Tibial nerve (tissue), 4 donors: ENCODE measurements at regions not wholly inside any gene's neighbourhood (a gene's known extent, or its start where the extent isn't known, plus 50 kb on each side); places are given as distances from the start of the nearest gene placed in this dataset.
A peak's percentile ranks its signal among the peaks of the same experiment; 100 is the strongest.
"Not testable (repeated sequence)": the region's sequence is repeated elsewhere in the genome, so short reads cannot be mapped to it uniquely, and the experiment has no call there.

Experiments
- DNase-seq, 2 donors: peaks; one replicate each; pipeline ENCODE4 v3.0.0-alpha.2; 2019; ENCODE audit warnings: low spot score in 2 of 2
- H3K27ac ChIP-seq, 4 donors: fragments of 200-600 bp; sonication (generic) in 3 of 4; one replicate each; pipeline ENCODE4 v1.5.1; 2017 to 2019; ENCODE audit warnings: mild to moderate bottlenecking in 1 of 4
- H3K27me3 ChIP-seq, 2 donors: fragments of 200-600 bp; sonication (generic) in 1 of 2; one replicate each; pipeline versions ENCODE4 v1.5.1 to v1.6.0; 2017 to 2019
- H3K36me3 ChIP-seq, 3 donors: fragments of 200-600 bp; sonication (generic); one replicate each; pipeline ENCODE4 v1.5.1; 2018 to 2019
- H3K4me1 ChIP-seq, 4 donors: fragments of 200-600 bp; sonication (generic) in 3 of 4; one replicate each; pipeline ENCODE4 v1.5.1; 2017 to 2019
- H3K4me3 ChIP-seq, 4 donors: fragments of 200-600 bp; sonication (generic) in 3 of 4; one replicate each; pipeline ENCODE4 v1.5.1; 2017 to 2019; ENCODE audit warnings: mild to moderate bottlenecking in 1 of 4, moderate library complexity in 1 of 4
- H3K9me3 ChIP-seq, 4 donors: fragments of 200-600 bp; sonication (generic) in 3 of 4; one replicate each; pipeline ENCODE4 v1.5.1; 2017 to 2019
- CTCF ChIP-seq, 5 experiments: fragments of 200-600 bp in 3 of 5; fragments of 450-650 bp in 2 of 5; sonication (generic) in 3 of 5; IDR thresholded peaks; one replicate each; pipeline ENCODE4 v1.5.1; 2016 to 2019; ENCODE audit warnings: antibody characterized with exemption in 5 of 5, mild to moderate bottlenecking in 3 of 5, moderate library complexity in 2 of 5
- EP300 ChIP-seq, 2 donors: sonication (generic); formaldehyde crosslinking; IDR thresholded peaks; one replicate each; pipeline ENCODE4 v1.6.1; 2017; ENCODE audit warnings: antibody characterized with exemption in 2 of 2, mild to moderate bottlenecking in 1 of 2
- POLR2A ChIP-seq, 2 donors: fragments of 450-650 bp; IDR thresholded peaks; one replicate each; pipeline ENCODE4 v1.6.1; 2017; ENCODE audit warnings: antibody characterized with exemption in 2 of 2, mild to moderate bottlenecking in 2 of 2, moderate library complexity in 2 of 2
- WGBS, 2 donors: methylation state at CpG; one replicate each; pipeline ENCODE4 v1.1.5; 2018; 5-methylcytosine and 5-hydroxymethylcytosine counted together

- 82 to 87% methylated on average over 4 of the region's 4 CpGs for WGBS, 2 donors
- no peaks in the 10 kb centered on the region for H3K9me3 ChIP-seq
- TF ChIP-seq CTCF (IDR thresholded peaks at IDR 0.05) = no peak
- no peak for TF ChIP-seq POLR2A (IDR thresholded peaks at IDR 0.05)
- TF ChIP-seq EP300 (IDR thresholded peaks at IDR 0.05) = no peak
These were observed 386.4 kb upstream of the SEMA6A start for GRCh38 chr5:116961021-116961420.

GRCh38 chr5:116959843-116960242 lies 385.2 kb upstream of the SEMA6A start:
- Histone ChIP-seq H3K27me3 (no peaks in the 10 kb centered on the region), H3K4me3 (no peak overlapping the region), H3K9me3 (no peaks in the 10 kb centered on the region), H3K4me1 (no peaks in the 10 kb centered on the region), H3K36me3 (no peaks in the 10 kb centered on the region), H3K27ac (no peak overlapping the region)
- DNase-seq = no peak
- TF ChIP-seq POLR2A (IDR thresholded peaks at IDR 0.05) (no peak), CTCF (IDR thresholded peaks at IDR 0.05) (no peak), EP300 (IDR thresholded peaks at IDR 0.05) (no peak)
- 75 to 85% methylated on average over 1 of the region's 1 CpG for WGBS, 2 donors

More at GRCh38 chr5:116961021-116961420, 386.4 kb upstream of the SEMA6A start:
- Histone ChIP-seq H3K36me3 (no peaks in the 10 kb centered on the region), H3K27me3 (no peaks in the 10 kb centered on the region), H3K27ac (no peak overlapping the region), H3K4me3 (no peak overlapping the region), H3K4me1 (no peaks in the 10 kb centered on the region)
- no peak for DNase-seq

- Histone ChIP-seq H3K4me1 (no peaks in the 10 kb centered on the region), H3K27me3 (no peaks in the 10 kb centered on the region), H3K36me3 (no peaks in the 10 kb centered on the region), H3K4me3 (no peak overlapping the region), H3K9me3 (no peaks in the 10 kb centered on the region), H3K27ac (no peak overlapping the region)
- TF ChIP-seq POLR2A (IDR thresholded peaks at IDR 0.05) = no peak
- no peak for TF ChIP-seq EP300 (IDR thresholded peaks at IDR 0.05)
- TF ChIP-seq CTCF (IDR thresholded peaks at IDR 0.05) = no peak
- 57 to 61% methylated on average over 3 of the region's 3 CpGs for WGBS, 2 donors
- no peak for DNase-seq
These were observed 378.8 kb upstream of the SEMA6A start for GRCh38 chr5:116953251-116953930.

- no peak for DNase-seq
- no peak for TF ChIP-seq EP300 (IDR thresholded peaks at IDR 0.05)
- TF ChIP-seq CTCF (IDR thresholded peaks at IDR 0.05) = no peak
- no peak for TF ChIP-seq POLR2A (IDR thresholded peaks at IDR 0.05)
- WGBS, 2 donors = 82 to 86% methylated on average over 1 of the region's 1 CpG
- H3K4me1 ChIP-seq = no peaks in the 10 kb centered on the region
- H3K9me3 ChIP-seq = peaks cover 0 to 5% (median 0%) of the 10 kb centered on the region in 4 donors
- no peaks in the 10 kb centered on the region for H3K27me3 ChIP-seq
- no peak overlapping the region for H3K27ac ChIP-seq
- H3K36me3 ChIP-seq = no peaks in the 10 kb centered on the region
- H3K4me3 ChIP-seq = no peak overlapping the region
These were observed 376.6 kb upstream of the SEMA6A start for GRCh38 chr5:116951219-116951618.

GRCh38 chr5:116947691-116948528 lies 373.3 kb upstream of the SEMA6A start:
- H3K27ac ChIP-seq = no peak overlapping the region
- no peaks in the 10 kb centered on the region for H3K4me1 ChIP-seq
- WGBS, 2 donors = 81 to 85% methylated on average over 15 of the region's 15 CpGs
- TF ChIP-seq EP300 (IDR thresholded peaks at IDR 0.05) (no peak), CTCF (IDR thresholded peaks at IDR 0.05) (peak in 2 of 5 experiments; percentile 24), POLR2A (IDR thresholded peaks at IDR 0.05) (no peak)
- H3K27me3 ChIP-seq = no peaks in the 10 kb centered on the region
- H3K9me3 ChIP-seq = peaks cover 0 to 5% (median 0%) of the 10 kb centered on the region in 4 donors
- no peaks in the 10 kb centered on the region for H3K36me3 ChIP-seq
- DNase-seq = peak in 1 of 2 donors; percentile 19
- no peak overlapping the region for H3K4me3 ChIP-seq

GRCh38 chr5:116945613-116946382 lies 371.2 kb upstream of the SEMA6A start:
- H3K27me3 ChIP-seq, H3K4me1 ChIP-seq, H3K27ac ChIP-seq, H3K9me3 ChIP-seq, H3K36me3 ChIP-seq, DNase-seq, H3K4me3 ChIP-seq: not testable (repeated sequence)
- WGBS, 2 donors = 87 to 90% methylated on average over 17 of the region's 17 CpGs
